VCaP (cell line): ENCODE measurements at regions not wholly inside any gene's neighbourhood (a gene's known extent, or its start where the extent isn't known, plus 50 kb on each side); places are given as distances from the start of the nearest gene placed in this dataset.

Experiments used
- H3K27ac ChIP-seq: fragments of 450-650 bp; 2 replicates; pipeline ENCODE4 v1.5.1; 2017
- CTCF ChIP-seq: fragments of 450-650 bp; conservative IDR thresholded peaks from 2 replicates; pipeline ENCODE4 v1.5.1; 2017; ENCODE audit warnings: mild to moderate bottlenecking, moderate library complexity

GRCh38 chr6:153852034-153852433, 187.0 kb upstream of the OPRM1 start:
- TF ChIP-seq CTCF: no peak
- no peak overlapping the region for H3K27ac ChIP-seq

DNA sequence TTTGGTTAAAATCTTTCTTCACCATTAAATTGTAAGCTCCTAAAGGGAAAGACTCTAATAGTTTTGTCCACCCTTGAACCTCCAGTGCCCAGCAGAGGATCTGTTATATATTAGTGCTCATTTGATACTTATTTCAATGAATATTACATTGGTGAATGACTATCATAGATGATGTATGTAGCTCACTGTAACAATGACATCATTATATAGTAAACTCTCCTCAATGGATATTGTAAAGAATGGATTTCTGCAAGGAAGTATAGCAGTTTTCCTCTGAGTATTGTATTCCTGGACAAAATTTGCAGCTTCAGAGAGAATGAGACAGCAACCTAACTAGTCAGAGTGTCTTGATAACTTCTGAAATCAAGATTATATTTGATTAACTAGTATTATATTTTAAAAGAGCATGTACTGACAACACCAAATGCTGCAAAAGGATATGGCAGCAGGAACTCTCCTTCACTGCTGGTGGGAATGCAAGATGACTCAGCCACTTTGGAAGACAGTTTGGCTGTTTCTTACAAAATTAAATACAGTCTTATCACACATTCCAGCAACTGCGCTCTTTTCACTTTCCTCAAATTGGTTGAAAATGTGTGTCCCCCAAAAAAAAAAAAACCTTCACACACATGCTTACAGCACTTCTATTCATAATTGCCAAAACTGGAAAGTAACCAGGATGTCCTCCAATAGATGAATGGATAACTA, 189.8 kb upstream of the OPRM1 start:
- TF ChIP-seq CTCF: no peak
- no peak overlapping the region for H3K27ac ChIP-seq

DNA sequence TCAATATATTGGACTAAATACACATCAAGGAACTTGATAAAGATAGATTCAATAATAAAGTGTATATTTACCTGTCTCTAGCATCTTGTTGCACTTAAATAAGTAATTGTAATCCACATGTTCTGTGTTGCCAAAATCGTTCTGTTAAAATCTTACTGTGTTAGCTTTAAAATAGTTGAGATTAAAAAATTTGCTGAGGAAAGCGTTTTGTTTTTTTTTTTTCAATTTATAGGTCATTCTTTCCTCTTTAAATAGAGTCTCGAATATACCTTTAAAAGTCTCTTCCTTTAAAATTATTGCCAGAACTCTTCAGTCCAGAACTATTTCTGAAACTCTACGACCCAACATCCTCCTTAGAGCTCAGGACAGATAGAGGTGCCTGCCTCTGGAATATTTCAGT, 195.6 kb upstream of the OPRM1 start:
- no peak overlapping the region for H3K27ac ChIP-seq
- no peak for TF ChIP-seq CTCF

- H3K27ac ChIP-seq: no peak overlapping the region
- no peak for TF ChIP-seq CTCF
These were observed 196.5 kb upstream of the OPRM1 start for GRCh38 chr6:153842491-153842890.

DNA sequence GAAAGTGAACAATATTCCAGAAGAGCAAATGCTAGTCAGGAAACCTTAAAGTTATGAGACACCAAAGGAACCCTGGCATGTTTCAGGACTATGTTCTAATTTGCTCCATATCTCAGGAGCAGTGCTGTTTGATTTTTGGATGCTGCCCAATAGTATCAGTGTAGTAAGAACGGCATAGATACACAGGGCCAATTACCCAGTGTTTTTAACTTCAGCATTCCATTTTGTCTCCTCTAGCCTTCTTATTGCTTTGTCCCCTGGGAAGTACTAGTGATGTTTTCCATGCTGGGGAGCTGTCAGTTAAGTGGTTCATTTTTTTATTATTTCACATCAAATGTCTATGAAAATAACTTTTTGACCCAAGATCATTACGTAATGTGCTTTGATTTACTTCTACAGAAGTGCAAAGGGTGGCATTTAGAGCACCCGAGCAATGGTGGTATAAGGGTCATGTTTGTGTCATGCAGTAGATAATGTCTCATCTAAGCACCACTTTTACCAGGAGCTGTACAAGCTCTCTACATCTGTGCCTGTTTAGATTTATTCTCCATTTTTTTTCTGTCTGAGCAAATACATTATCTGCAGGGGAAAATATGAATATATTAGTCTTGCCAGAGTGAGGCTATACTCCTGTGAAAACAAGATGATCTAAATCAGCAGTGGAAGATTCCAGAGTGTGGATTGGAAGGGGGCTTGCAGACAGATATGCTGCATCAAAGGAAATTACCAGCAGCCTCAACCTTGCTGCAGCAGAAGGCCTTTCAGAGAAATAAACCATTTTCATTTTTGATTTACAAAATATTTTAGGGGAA, 198.8 kb upstream of the OPRM1 start:
- TF ChIP-seq CTCF: no peak
- no peak overlapping the region for H3K27ac ChIP-seq

- no peak overlapping the region for H3K27ac ChIP-seq
- no peak for TF ChIP-seq CTCF
These were observed 206.5 kb upstream of the OPRM1 start for GRCh38 chr6:153832543-153832942.

- no peak for TF ChIP-seq CTCF
- no peak overlapping the region for H3K27ac ChIP-seq
These were observed 207.5 kb upstream of the OPRM1 start for GRCh38 chr6:153831350-153832078.
